DND-41 (cell line): ENCODE measurements at regions not wholly inside any gene's neighbourhood (a gene's known extent, or its start where the extent isn't known, plus 50 kb on each side); places are given as distances from the start of the nearest gene placed in this dataset.

Experiments
- EZH2 ChIP-seq: IDR thresholded peaks from 3 replicates; pipeline ENCODE4 v1.6.1; 2012; ENCODE audit warnings: borderline replicate concordance, low read depth, mild to moderate bottlenecking, moderate library complexity, low read length, inconsistent platforms; ENCODE audit not compliant: severe bottlenecking
- TF ChIP-seq, protein P1 (sequence below): IDR thresholded peaks from 2 replicates; pipeline ENCODE4 v1.5.1; 2012; ENCODE audit warnings: borderline replicate concordance, low read length, moderate library complexity, mild to moderate bottlenecking; ENCODE audit not compliant: poor library complexity, severe bottlenecking; ENCODE audit errors: extremely low read depth

DNA sequence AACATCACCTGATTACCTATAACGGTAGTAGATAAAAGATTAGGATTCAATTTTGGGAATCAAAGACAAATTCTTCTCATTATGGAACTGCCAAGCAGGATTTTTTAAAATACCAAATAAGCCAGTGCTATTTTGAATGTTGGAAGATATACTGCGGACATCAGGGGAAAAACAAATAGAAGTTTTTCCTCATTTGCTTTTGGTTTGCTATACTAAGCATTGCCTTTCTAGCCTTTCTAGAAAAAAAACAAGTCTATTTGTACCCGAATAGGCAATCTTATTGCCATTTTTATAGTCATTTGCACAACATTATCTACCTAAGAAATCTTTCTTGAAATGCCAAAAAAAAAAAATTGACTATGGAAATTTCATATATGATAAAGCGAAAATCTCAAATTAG is 379.5 kb downstream of the CDH10 start:
- TF ChIP-seq EZH2: no peak
- TF ChIP-seq, protein P1, sequence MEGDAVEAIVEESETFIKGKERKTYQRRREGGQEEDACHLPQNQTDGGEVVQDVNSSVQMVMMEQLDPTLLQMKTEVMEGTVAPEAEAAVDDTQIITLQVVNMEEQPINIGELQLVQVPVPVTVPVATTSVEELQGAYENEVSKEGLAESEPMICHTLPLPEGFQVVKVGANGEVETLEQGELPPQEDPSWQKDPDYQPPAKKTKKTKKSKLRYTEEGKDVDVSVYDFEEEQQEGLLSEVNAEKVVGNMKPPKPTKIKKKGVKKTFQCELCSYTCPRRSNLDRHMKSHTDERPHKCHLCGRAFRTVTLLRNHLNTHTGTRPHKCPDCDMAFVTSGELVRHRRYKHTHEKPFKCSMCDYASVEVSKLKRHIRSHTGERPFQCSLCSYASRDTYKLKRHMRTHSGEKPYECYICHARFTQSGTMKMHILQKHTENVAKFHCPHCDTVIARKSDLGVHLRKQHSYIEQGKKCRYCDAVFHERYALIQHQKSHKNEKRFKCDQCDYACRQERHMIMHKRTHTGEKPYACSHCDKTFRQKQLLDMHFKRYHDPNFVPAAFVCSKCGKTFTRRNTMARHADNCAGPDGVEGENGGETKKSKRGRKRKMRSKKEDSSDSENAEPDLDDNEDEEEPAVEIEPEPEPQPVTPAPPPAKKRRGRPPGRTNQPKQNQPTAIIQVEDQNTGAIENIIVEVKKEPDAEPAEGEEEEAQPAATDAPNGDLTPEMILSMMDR: no peak
